ENCODE measurements at regions not wholly inside any gene's neighbourhood (a gene's known extent, or its start where the extent isn't known, plus 50 kb on each side); places are given as distances from the start of the nearest gene placed in this dataset.
"Not testable (repeated sequence)": the region's sequence is repeated elsewhere in the genome, so short reads cannot be mapped to it uniquely, and the experiment has no call there.

DNA sequence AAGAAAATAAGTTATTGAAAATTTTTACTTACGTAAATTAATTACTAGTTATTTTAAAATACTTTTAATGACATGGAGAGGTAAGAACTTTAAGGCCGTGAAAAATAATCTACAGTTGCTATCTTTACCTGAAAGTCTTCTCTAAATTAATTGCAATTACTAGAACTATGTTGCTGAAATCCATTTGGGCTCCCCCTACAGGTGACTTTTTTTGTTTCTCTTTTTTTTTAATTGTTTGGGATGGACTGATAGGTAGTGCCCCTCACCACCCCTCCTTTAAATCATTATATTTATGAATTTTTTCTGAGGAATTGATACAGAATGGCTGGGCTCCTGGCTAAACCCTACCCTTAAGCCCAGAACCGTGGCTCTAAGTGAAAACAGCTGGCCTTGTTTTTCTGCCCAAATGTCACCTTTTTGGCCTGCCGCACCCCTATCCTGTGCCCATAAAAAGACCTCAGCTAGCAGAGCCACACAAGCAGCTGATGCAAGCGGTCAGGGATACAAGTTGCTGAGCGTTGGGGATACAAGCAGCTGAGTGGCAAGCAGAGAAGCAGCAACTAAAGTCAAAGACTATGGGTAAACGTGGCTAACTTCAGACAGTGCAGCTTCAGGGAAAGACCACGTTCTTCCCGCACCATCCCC lies 315.2 kb upstream of the ACO1 start:
- Mint-ChIP-seq H3K4me3 (no peak overlapping the region), H3K4me1 (no peaks in the 10 kb centered on the region), H3K27me3 (no peaks in the 10 kb centered on the region), H3K9me3 (no peaks in the 10 kb centered on the region), H3K27ac (no peak overlapping the region), H3K36me3 (ENCODE audit: low read depth) (no peaks in the 10 kb centered on the region)
- DNase-seq = no peak
- intact Hi-C loops (cut with micrococcal nuclease) = no loop called here

DNA sequence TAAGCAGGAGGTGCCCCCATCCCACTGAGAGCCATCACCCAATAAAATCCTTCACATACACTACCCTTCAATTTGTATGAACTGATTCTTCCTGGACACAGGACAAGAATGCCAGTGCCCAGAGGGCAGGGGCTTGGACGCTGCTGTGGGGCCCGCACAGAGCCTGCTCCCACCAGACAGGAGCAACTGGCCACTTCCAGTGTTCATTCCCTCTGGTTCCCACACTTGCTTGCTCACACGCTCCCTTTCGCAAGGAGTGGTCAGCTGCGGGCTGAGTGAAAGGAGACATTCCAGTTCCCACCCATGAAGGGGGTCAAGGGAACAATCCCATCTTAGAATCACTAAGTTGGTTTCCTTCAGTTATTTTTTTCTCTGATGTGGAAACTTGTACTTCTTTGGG lies 314.5 kb upstream of the ACO1 start:
- DNase-seq = no peak
- Mint-ChIP-seq H3K4me3 (no peak overlapping the region), H3K9me3 (no peaks in the 10 kb centered on the region), H3K4me1 (no peaks in the 10 kb centered on the region), H3K36me3 (ENCODE audit: low read depth) (no peaks in the 10 kb centered on the region), H3K27ac (no peak overlapping the region), H3K27me3 (no peaks in the 10 kb centered on the region)
- intact Hi-C loops (cut with micrococcal nuclease) = no loop called here

DNA sequence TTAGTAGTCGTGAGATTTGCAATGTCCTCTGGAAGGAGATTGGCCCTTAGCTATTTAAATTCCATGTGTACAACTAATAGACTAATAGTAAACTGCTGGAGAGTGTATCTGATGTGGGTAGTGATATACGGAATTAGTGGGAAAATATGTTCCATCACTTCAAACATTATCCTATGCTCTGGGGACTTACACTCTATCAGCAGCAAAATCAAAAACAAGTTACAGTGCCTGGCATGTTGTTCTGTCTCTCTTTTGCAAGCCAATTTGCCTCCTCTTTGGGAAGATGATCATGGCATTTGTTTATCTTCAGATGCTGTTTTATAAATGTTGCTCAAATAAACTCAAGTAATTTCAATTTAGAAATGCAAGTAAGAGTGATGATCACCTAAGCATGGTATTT lies 311.9 kb upstream of the ACO1 start:
- H3K4me1 Mint-ChIP-seq = no peaks in the 10 kb centered on the region
- DNase-seq = no peak
- H3K36me3 Mint-ChIP-seq (ENCODE audit: low read depth) = no peaks in the 10 kb centered on the region
- H3K9me3 Mint-ChIP-seq = no peaks in the 10 kb centered on the region
- no peak overlapping the region for H3K4me3 Mint-ChIP-seq
- H3K27me3 Mint-ChIP-seq = no peaks in the 10 kb centered on the region
- no peak overlapping the region for H3K27ac Mint-ChIP-seq
- intact Hi-C loops (cut with micrococcal nuclease) = no loop called here

DNA sequence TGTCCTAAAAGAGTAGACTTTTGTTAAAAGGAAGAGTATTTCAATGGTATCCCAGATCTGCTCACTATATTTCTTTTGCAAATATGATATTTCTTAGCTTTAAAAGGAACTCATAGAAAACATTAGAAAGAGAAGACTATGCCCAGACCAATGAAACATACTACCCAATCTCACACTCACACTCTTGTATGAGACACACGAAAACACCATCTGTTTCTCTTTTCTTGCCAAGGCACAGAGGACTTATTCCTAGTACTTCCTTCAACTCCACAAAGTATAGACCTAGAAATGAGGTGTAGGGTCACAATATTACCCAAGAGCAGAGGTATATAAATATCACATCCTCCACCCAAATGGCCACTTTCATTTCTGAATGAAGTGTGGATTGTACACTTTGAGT lies 292.4 kb upstream of the ACO1 start:
- Mint-ChIP-seq H3K27ac (no peak overlapping the region), H3K36me3 (ENCODE audit: low read depth) (no peaks in the 10 kb centered on the region), H3K27me3 (no peaks in the 10 kb centered on the region), H3K4me1 (no peaks in the 10 kb centered on the region), H3K4me3 (no peak overlapping the region), H3K9me3 (no peaks in the 10 kb centered on the region)
- intact Hi-C loops (cut with micrococcal nuclease) = no loop called here
- DNase-seq = no peak

DNA sequence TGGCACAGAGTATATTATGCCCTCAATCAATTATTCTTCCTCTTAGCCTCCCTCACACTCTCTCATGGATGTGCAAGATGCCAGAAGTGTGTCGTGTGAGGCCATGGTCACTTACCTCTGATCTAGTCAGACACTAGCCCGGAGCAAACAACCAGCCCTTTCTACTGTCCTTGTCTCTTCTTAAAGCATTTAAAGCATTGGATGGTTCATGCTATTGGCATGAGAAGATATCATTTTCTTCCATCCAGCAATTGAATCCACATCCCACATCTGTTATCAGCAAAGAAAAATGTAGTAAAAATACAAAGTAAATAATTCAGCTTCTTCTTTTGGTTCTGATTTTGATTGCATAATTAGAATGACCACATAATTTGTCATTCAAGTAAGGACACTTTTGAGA lies 267.2 kb upstream of the ACO1 start:
- no peaks in the 10 kb centered on the region for H3K9me3 Mint-ChIP-seq
- H3K4me1 Mint-ChIP-seq = no peaks in the 10 kb centered on the region
- H3K27me3 Mint-ChIP-seq = no peaks in the 10 kb centered on the region
- DNase-seq = no peak
- H3K4me3 Mint-ChIP-seq = no peak overlapping the region
- H3K36me3 Mint-ChIP-seq (ENCODE audit: low read depth) = no peaks in the 10 kb centered on the region
- H3K27ac Mint-ChIP-seq = no peak overlapping the region
- intact Hi-C loops (cut with micrococcal nuclease) = no loop called here

DNA sequence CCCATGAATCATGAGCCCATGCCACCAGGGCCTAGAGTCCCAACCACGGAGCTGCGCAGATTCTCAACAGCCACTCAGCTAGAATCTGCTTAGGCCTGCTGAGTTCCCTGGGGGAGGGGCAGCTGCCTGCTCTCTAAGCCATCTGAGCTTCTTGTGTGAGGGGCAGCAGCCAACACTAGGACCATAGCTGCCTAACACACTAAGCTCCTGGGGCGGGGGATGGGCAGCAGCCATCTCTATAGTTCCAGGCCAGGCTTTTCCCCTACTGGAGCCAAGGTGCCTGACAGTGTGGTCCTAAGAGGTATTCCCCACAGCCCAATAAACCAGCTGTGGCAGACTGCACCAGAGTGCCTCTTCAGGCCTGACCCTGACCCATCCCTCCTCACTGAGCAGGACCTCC lies 255.9 kb upstream of the ACO1 start:
- intact Hi-C loops (cut with micrococcal nuclease) = no loop called here
- H3K4me3 Mint-ChIP-seq = no peak overlapping the region
- no peaks in the 10 kb centered on the region for H3K36me3 Mint-ChIP-seq (ENCODE audit: low read depth)

DNA sequence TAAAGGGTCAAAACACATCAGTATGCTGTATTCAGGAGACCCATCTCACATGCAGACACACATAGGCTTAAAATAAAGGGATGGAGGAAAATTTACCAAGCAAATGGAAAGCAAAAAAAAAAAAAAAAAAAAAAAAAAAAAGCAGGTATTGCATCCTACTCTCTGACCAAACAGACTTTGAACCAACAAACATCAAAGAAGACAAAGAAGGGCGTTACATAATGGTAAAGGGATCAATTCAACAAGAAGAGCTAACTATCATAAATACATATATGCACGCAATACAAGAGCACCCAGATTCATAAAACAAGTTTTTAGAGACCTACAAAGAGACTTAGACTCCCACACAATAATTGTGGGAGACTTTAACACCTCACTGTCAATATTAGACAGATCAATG lies 253.7 kb upstream of the ACO1 start:
- H3K9me3 Mint-ChIP-seq; H3K4me3 Mint-ChIP-seq; intact Hi-C loops (cut with micrococcal nuclease): not testable (repeated sequence)

More for the DNA sequence above, 255.9 kb upstream of the ACO1 start:
- no peak for DNase-seq
- H3K27me3 Mint-ChIP-seq = no peaks in the 10 kb centered on the region
- H3K4me1 Mint-ChIP-seq = no peaks in the 10 kb centered on the region
- H3K9me3 Mint-ChIP-seq = no peaks in the 10 kb centered on the region
- H3K27ac Mint-ChIP-seq = no peak overlapping the region

DNA sequence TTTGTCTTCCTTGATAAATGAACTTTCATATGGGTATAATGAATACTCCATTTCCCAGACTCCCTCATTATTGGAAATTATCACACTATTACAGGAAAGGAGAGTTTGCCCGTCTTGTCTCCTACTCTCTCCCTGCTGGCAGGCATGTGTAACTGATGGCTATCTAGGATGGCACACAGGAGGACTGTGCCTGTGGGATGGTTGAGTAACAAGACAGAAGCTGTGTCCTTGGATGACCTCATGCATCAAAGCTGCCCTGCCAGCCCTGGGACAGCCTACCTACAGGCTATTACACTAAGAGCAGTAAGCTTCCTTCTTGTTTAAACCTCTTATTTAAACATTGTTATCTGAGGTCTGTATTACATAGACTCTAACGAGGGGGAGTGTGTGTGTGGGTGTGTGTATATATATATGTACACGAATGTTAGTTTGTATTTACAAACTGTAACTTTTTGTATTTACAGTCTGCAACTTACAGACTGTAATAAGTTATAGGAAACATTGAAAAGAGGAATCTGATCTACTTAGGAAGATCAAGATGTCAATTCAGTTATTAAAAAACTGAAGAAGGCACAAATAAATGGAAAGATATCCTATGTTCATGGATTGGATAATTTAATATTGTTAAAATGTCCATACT lies 247.6 kb upstream of the ACO1 start:
- DNase-seq = no peak

More for the DNA sequence above, 253.7 kb upstream of the ACO1 start:
- H3K27ac Mint-ChIP-seq; DNase-seq; H3K27me3 Mint-ChIP-seq; H3K36me3 Mint-ChIP-seq (ENCODE audit: low read depth); H3K4me1 Mint-ChIP-seq: not testable (repeated sequence)

DNA sequence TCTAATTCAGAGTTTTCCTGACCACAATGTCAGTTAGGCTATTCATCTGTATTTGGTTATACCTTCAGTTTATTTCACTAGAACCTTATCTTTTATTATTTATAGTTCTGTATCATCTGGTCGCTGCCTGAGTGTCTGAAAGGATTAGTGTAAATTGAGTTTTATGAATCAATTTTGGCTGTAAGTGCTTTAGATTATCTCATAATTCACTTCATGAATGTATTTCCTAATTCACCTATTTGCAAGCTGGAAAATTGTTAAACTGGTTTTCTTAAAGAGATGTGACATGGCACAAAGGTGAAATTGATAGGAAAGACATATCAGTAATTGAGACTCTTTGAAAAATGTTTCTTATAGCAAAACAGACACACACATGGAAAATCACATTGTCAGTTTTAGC lies 242.4 kb upstream of the ACO1 start:
- intact Hi-C loops (cut with micrococcal nuclease) = no loop called here
- H3K36me3 Mint-ChIP-seq (ENCODE audit: low read depth) = no peaks in the 10 kb centered on the region
- H3K9me3 Mint-ChIP-seq = peaks cover 4% of the 10 kb centered on the region
- H3K27ac Mint-ChIP-seq = no peak overlapping the region
- DNase-seq = no peak
- no peaks in the 10 kb centered on the region for H3K4me1 Mint-ChIP-seq
- H3K27me3 Mint-ChIP-seq = no peaks in the 10 kb centered on the region
- H3K4me3 Mint-ChIP-seq = no peak overlapping the region

More for the DNA sequence above, 247.6 kb upstream of the ACO1 start:
- H3K27me3 Mint-ChIP-seq = peaks cover 2% of the 10 kb centered on the region
- H3K27ac Mint-ChIP-seq = no peak overlapping the region
- intact Hi-C loops (cut with micrococcal nuclease) = no loop called here
- no peaks in the 10 kb centered on the region for H3K9me3 Mint-ChIP-seq
- H3K4me1 Mint-ChIP-seq = no peaks in the 10 kb centered on the region
- no peaks in the 10 kb centered on the region for H3K36me3 Mint-ChIP-seq (ENCODE audit: low read depth)
- no peak overlapping the region for H3K4me3 Mint-ChIP-seq

DNA sequence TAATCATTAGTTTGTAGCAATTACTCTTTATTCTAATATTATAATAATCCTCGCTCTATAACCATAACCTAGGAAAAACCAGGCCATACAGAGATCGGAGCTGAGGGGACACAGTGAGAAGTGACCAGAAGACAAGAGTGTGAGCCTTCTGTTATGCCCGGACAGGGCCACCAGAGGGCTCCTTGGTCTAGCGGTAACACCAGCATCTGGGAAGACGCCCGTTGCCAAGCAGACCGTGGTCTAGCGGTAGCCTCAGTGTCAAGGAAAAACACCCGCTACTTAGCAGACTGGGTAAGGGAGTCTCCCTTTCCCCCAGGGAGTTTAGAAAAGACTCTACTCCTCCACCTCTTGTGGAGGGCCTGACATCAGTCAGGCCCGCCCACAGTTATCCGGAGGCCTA lies 235.9 kb upstream of the ACO1 start:
- H3K36me3 Mint-ChIP-seq (ENCODE audit: low read depth); DNase-seq; intact Hi-C loops (cut with micrococcal nuclease); H3K27me3 Mint-ChIP-seq; H3K4me1 Mint-ChIP-seq; H3K4me3 Mint-ChIP-seq; H3K9me3 Mint-ChIP-seq; H3K27ac Mint-ChIP-seq: not testable (repeated sequence)

DNA sequence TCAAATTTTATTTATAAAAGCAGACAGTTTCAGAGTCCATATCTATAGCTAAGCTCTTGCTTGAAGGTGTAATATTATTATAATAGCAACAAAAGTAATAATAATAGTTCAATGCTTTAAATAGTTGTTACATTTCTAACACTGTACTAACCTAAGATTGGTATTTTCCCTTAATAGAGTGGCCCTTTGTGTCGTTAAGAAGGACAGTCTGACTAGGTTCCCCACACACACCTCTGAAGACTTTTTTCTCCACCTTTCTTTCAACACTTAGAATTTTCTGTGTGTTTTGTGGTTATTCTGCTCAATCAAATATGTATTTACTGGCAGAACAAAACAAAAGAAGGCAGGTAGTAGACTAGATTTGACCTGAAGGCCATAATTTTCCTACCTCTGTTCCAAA lies 223.2 kb upstream of the ACO1 start:
- intact Hi-C loops (cut with micrococcal nuclease) = no loop called here
- Mint-ChIP-seq H3K27me3 (no peaks in the 10 kb centered on the region), H3K9me3 (no peaks in the 10 kb centered on the region), H3K4me3 (no peak overlapping the region), H3K36me3 (ENCODE audit: low read depth) (no peaks in the 10 kb centered on the region), H3K4me1 (no peaks in the 10 kb centered on the region), H3K27ac (no peak overlapping the region)
- DNase-seq = no peak

DNA sequence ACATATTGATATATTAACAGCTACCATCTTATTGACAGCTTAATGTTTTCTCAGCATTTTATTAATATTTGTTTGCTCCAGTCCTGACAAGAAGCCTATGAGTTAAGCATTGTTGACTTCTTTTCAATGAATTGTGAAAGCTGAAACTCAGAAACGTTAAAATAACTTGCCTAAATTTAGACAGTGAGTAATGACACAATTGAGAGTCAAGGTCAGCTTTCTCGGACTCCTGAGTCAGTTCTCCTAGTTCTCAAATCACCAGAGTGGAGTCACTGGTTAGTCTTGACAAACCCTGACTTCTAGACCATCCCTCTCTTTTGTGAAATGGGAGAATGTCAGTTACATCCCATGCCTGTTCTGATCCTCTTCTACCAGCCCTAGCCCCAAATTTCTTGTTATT lies 222.7 kb upstream of the ACO1 start:
- H3K27ac Mint-ChIP-seq = no peak overlapping the region
- intact Hi-C loops (cut with micrococcal nuclease) = no loop called here
- H3K9me3 Mint-ChIP-seq = no peaks in the 10 kb centered on the region
- H3K4me3 Mint-ChIP-seq = no peak overlapping the region
- H3K4me1 Mint-ChIP-seq = no peaks in the 10 kb centered on the region
- no peaks in the 10 kb centered on the region for H3K27me3 Mint-ChIP-seq
- DNase-seq = no peak
- H3K36me3 Mint-ChIP-seq (ENCODE audit: low read depth) = no peaks in the 10 kb centered on the region

DNA sequence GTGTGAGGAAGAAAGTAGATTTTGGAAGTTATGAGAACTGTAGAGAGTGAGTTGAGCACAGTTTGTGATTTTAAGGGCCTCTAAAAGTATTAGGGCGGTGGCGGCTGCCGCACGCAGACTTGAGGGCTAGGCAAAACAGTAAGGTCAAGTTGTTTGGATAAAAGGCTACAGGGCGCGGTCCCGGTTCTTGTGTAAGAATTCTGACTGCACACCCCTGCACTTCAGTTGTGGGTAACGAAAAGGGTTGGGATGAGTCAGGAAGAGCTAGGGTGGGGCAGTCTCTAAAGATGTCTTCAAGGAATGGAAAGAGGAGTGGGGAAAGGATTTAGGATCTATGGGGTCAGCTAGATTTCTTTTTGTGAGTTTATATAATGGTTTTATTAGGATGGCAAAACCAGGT lies 218.1 kb upstream of the ACO1 start:
- H3K4me3 Mint-ChIP-seq; intact Hi-C loops (cut with micrococcal nuclease); H3K4me1 Mint-ChIP-seq; H3K27me3 Mint-ChIP-seq; DNase-seq; H3K9me3 Mint-ChIP-seq; H3K36me3 Mint-ChIP-seq (ENCODE audit: low read depth); H3K27ac Mint-ChIP-seq: not testable (repeated sequence)

DNA sequence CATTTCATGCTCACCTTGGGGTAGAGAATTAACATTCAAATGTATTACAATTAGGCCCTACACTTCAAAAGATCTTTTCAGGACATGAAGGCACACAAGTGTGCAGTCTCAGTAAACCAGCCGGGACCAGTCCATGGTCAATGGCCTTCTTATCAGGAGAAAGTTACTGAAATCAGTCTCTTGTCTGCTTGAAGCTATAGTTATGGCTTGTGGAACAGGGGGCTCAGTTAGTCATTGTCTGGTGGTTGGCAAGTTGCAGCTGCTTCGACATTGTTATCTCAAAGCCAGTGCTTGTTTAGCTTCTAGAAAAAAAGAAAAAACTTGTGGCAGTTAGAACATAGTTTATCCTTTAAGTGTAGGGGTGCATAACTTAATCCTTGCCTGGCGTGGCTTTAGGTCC lies 213.1 kb upstream of the ACO1 start:
- Mint-ChIP-seq H3K4me1 (no peaks in the 10 kb centered on the region), H3K36me3 (ENCODE audit: low read depth) (no peaks in the 10 kb centered on the region), H3K27me3 (no peaks in the 10 kb centered on the region), H3K4me3 (no peak overlapping the region), H3K27ac (no peak overlapping the region), H3K9me3 (no peaks in the 10 kb centered on the region)
- intact Hi-C loops (cut with micrococcal nuclease) = no loop called here
- DNase-seq = no peak

DNA sequence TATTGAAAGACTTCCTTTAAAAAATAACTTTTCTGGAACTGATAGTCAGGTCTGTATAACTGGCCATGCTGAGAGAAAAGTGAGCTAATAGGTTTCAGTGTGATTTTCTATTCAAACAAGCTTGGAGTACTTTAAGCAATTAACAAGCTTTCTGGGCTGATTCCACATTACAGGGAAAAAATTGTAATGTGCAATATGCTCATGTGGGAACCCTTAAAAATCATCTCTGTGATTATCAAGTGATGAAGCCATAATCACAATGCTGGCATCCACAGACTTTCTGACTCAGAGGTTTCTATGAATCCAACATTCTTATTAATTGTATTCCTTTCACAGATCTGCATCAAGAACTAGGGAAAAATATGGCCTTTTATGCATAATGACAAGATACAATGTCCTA lies 212.2 kb upstream of the ACO1 start:
- Mint-ChIP-seq H3K4me3 (no peak overlapping the region), H3K36me3 (ENCODE audit: low read depth) (no peaks in the 10 kb centered on the region), H3K27ac (no peak overlapping the region), H3K27me3 (no peaks in the 10 kb centered on the region), H3K9me3 (no peaks in the 10 kb centered on the region), H3K4me1 (no peaks in the 10 kb centered on the region)
- intact Hi-C loops (cut with micrococcal nuclease) = no loop called here
- DNase-seq = no peak
